Endothelial cell of umbilical vein (primary cell): ENCODE measurements at regions not wholly inside any gene's neighbourhood (a gene's known extent, or its start where the extent isn't known, plus 50 kb on each side); places are given as distances from the start of the nearest gene placed in this dataset.

Experiments used
- CTCF ChIP-seq, 2 donors: IDR thresholded peaks; 1 replicate in 1 of 2; 2 replicates in 1 of 2; pipeline ENCODE4 v1.5.1; 2011; ENCODE audit warnings: low read length in 2 of 2, mild to moderate bottlenecking in 2 of 2, moderate library complexity in 2 of 2, control low read depth in 1 of 2, inconsistent platforms in 1 of 2, low read depth in 1 of 2; ENCODE audit not compliant: insufficient read depth in 1 of 2; ENCODE audit errors: extremely low read depth in 1 of 2
- MYC ChIP-seq: IDR thresholded peaks from one replicate; pipeline ENCODE4 v1.6.1; 2011; ENCODE audit warnings: mild to moderate bottlenecking, low read depth, low read length
- POLR2A ChIP-seq: IDR thresholded peaks from 2 replicates; pipeline ENCODE4 v1.6.1; 2012; ENCODE audit warnings: low read depth, mild to moderate bottlenecking, control low read depth, low read length
- POLR2AphosphoS5 ChIP-seq: IDR thresholded peaks from 2 replicates; pipeline ENCODE4 v1.6.1; 2012; ENCODE audit warnings: low read depth, mild to moderate bottlenecking, control low read depth, low read length, moderate library complexity; ENCODE audit not compliant: insufficient read depth

- no peak for TF ChIP-seq POLR2A
- no peak for TF ChIP-seq CTCF (IDR thresholded peaks at IDR 0.05; ENCODE audit: extremely low read depth in 1 of 2, insufficient read depth in 1 of 2, low read depth in 1 of 2, low read length in 2 of 2)
- no peak for TF ChIP-seq MYC
- TF ChIP-seq POLR2AphosphoS5, result no peak
Measured at GRCh38 chr16:59090541-59090940, 356.4 kb upstream of the GOT2 start.
